ENCODE measurements at regions not wholly inside any gene's neighbourhood (a gene's known extent, or its start where the extent isn't known, plus 50 kb on each side); places are given as distances from the start of the nearest gene placed in this dataset.
A peak's percentile ranks its signal among the peaks of the same experiment; 100 is the strongest.

DNA sequence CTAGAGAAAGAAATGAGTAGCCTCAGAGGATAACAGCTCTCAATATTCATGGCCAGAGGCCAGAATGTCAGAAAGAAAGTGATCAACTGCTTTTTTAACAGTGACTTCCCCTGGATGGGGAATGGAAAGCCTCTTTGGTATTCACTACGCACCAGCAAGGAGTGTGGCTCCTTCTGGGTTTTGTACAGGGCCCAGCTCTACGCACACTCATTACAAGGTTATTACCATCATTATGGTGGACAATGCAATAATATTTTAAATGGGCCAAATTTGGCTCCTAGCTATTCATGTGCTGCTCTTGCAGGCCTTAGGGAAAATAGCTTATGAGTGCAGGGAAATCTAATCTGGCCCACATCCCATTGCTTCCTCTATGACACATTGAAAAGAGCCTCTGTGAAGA lies 1149.5 kb upstream of the FANCL start:
- no peaks in the 10 kb centered on the region for H3K27me3 ChIP-seq
- peaks cover 10% of the 10 kb centered on the region for H3K9me3 ChIP-seq
- no peak overlapping the region for H3K27ac ChIP-seq
- H3K36me3 ChIP-seq: no peaks in the 10 kb centered on the region
- H3K4me2 ChIP-seq: no peak overlapping the region
- no peaks in the 10 kb centered on the region for H4K20me1 ChIP-seq
- TF ChIP-seq Cebpa-rat (IDR thresholded peaks at IDR 0.05): no peak
- no peak overlapping the region for H3K4me3 ChIP-seq
- no peak overlapping the region for H3K9ac ChIP-seq
- no peaks in the 10 kb centered on the region for H3K4me1 ChIP-seq

DNA sequence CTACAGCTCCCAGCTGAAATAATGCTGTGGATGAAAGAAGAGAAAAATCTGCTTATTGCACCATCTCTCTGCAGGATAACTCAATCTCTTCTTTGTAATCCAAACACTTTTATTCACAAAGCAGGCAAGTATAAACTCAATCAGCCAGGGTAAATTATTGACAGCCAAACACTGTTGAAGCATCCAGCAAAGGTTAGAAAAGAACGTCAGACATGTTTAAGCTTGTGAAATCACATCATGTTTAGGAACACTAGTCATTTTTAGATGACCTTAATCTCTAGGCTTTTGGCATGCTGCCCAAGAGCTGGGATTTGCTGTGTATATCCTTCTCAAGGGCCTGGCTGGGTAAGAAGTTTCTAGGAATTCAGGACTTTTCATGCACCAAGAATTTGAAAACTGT lies 1148.1 kb upstream of the FANCL start:
- H3K4me2 ChIP-seq: no peak overlapping the region
- TF ChIP-seq Cebpa-rat (IDR thresholded peaks at IDR 0.05): no peak
- no peak overlapping the region for H3K4me3 ChIP-seq
- H4K20me1 ChIP-seq: no peaks in the 10 kb centered on the region
- H3K9me3 ChIP-seq: peaks cover 6% of the 10 kb centered on the region
- no peak overlapping the region for H3K9ac ChIP-seq
- no peaks in the 10 kb centered on the region for H3K36me3 ChIP-seq
- no peaks in the 10 kb centered on the region for H3K4me1 ChIP-seq
- H3K27me3 ChIP-seq: no peaks in the 10 kb centered on the region
- H3K27ac ChIP-seq: no peak overlapping the region

DNA sequence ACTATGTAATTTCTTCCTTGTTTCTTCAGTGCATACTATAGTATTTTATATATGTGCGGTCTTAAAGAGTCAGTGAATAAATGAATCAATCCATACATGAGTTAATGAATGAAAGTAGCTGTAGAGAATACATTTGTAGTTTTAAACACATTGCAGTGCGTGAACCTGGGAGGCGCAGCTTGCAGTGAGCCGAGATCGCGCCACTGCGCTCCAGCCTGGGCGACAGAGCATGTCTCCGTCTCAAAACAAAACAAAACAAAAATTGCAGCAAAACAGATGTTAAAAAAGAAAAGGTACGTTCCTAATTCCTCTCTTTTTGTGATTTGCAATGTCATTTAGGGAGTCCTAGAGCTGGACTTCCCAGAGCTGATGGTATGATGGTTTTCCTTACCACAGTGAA lies 1144.8 kb upstream of the FANCL start:
- Histone ChIP-seq H3K27me3 (no peaks in the 10 kb centered on the region), H3K27ac (no peak overlapping the region), H3K4me2 (no peak overlapping the region), H3K4me1 (no peaks in the 10 kb centered on the region), H3K4me3 (no peak overlapping the region), H3K9me3 (no peaks in the 10 kb centered on the region), H3K36me3 (no peaks in the 10 kb centered on the region), H3K9ac (no peak overlapping the region), H4K20me1 (no peaks in the 10 kb centered on the region)
- TF ChIP-seq Cebpa-rat (IDR thresholded peaks at IDR 0.05): no peak

DNA sequence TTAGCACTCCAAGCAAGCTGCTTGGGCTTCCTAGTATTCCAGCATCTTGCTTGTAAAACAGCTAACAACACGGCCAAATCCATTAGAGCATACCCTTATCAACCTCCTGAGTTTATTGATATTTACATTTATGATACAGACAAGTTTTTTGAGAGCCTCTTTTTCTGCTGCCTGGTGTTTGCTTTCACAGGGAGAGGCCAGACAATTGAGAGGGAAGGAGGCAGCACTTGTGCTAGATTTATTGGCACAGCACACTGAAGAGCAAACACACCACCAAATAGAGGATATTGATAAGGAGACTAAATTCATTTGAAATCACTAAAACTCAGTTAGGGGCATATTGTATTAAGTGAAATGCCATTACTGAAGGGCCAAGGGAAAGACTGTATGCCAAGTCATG lies 1142.3 kb upstream of the FANCL start:
- Histone ChIP-seq H3K9me3 (no peaks in the 10 kb centered on the region), H3K27ac (no peak overlapping the region), H3K4me1 (no peaks in the 10 kb centered on the region), H3K4me3 (no peak overlapping the region), H3K9ac (no peak overlapping the region), H3K36me3 (no peaks in the 10 kb centered on the region), H4K20me1 (no peaks in the 10 kb centered on the region), H3K4me2 (no peak overlapping the region), H3K27me3 (no peaks in the 10 kb centered on the region)
- no peak for TF ChIP-seq Cebpa-rat (IDR thresholded peaks at IDR 0.05)

DNA sequence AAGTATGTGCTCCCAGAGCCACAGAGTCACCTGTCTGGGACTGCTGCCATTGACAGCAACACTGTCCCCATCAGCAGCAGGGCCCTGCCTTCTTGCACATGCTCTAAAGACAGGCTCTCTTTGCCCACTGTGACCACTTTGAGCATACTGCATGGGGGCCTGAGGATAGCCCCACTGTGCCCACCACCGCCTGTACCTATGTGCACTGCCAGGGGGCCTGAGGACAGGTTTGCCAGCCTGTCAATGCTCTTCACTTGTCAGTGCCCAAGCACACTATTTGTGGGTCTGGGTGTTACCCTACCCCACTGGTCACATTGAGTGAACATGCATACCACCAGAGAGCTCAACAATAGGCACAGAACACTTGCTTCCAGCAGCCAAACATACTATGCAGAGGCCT lies 1137.0 kb upstream of the FANCL start:
- no peak overlapping the region for H3K27ac ChIP-seq
- no peaks in the 10 kb centered on the region for H3K27me3 ChIP-seq
- H3K4me2 ChIP-seq: no peak overlapping the region
- H3K4me1 ChIP-seq: no peaks in the 10 kb centered on the region
- no peak overlapping the region for H3K4me3 ChIP-seq
- H3K36me3 ChIP-seq: no peaks in the 10 kb centered on the region
- no peak overlapping the region for H3K9ac ChIP-seq
- H4K20me1 ChIP-seq: no peaks in the 10 kb centered on the region
- TF ChIP-seq Cebpa-rat (IDR thresholded peaks at IDR 0.05): no peak
- H3K9me3 ChIP-seq: no peaks in the 10 kb centered on the region

DNA sequence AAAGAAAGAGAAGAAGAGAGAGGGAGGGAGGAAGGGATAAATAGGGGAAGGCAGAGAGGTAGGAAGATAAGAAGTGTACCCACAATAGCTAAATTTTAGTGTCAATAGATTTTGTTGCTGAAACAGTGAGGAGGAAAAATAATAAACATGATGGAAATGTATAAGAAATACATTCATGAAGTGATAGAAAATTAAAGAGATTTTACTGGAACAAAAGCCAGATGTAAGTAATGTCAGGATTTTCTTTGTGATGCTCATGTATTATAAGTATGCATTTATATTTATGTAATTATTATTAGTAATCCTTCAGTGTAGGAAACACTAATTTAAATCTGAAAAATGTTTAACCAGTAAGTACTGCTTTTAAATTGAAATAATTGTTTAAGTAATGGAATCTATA lies 1125.2 kb upstream of the FANCL start:
- H3K9ac ChIP-seq: no peak overlapping the region
- H3K36me3 ChIP-seq: no peaks in the 10 kb centered on the region
- H3K4me2 ChIP-seq: no peak overlapping the region
- 0 out of 2 replicates have a peak, but pooled peaks cover 6% of the 10 kb centered on the region for H3K9me3 ChIP-seq
- no peak overlapping the region for H3K27ac ChIP-seq
- no peak overlapping the region for H3K4me3 ChIP-seq
- no peaks in the 10 kb centered on the region for H4K20me1 ChIP-seq
- no peaks in the 10 kb centered on the region for H3K27me3 ChIP-seq
- no peaks in the 10 kb centered on the region for H3K4me1 ChIP-seq
- no peak for TF ChIP-seq Cebpa-rat (IDR thresholded peaks at IDR 0.05)

DNA sequence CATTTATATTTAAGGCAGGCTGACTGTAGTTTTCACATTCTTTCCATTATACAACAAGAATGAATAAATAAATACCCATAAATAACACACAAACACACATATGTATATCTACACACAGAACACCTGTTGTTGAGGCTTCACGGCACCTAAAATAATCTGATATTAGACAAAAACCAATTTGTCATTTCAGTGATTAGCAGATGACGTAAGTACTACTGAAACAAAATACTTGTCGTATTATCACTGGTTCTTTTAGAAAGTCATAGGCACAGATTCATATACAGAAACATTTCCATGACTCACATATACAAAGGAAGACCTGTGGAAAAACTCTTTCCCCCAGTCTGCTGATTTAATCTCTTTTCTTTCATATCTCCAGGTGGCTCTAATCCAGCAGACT lies 1113.4 kb upstream of the FANCL start:
- Histone ChIP-seq H3K36me3 (no peaks in the 10 kb centered on the region), H4K20me1 (no peaks in the 10 kb centered on the region), H3K4me2 (no peak overlapping the region), H3K4me1 (no peaks in the 10 kb centered on the region), H3K27ac (no peak overlapping the region), H3K9me3 (no peaks in the 10 kb centered on the region; the same call in 1 of the 2 replicates), H3K4me3 (no peak overlapping the region), H3K27me3 (no peaks in the 10 kb centered on the region), H3K9ac (no peak overlapping the region)
- TF ChIP-seq Cebpa-rat (IDR thresholded peaks at IDR 0.05): no peak

DNA sequence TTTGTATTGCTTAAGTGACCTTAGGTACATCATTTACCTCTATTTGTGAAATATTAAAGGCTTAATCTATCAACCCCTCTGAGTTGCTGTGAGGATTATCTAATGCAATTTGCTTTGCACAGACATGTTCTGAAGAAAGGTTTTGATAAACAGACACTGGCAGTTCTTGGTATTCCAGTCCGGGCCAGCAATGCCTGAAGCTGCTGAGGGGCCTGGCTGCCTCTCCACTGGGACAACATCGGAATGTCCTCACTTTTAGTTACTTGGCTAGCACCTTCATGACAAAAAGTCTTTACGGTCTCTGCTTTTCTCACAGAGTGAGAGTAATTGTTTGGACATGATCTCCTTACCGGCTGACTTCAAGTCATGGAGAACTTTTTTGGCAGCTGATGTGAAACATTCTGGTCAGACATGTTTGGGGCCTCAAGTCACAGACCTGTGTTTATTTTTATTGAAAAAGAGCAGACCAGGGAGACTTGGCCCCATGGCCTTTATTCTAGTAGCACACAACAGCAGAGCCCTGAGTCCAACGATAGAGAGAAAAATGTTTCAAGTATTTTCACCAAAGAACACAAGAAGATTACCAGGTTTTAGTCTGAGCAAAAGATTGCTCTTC lies 1112.3 kb upstream of the FANCL start:
- H3K4me1 ChIP-seq: no peaks in the 10 kb centered on the region
- H4K20me1 ChIP-seq: no peaks in the 10 kb centered on the region
- H3K9me3 ChIP-seq: no peaks in the 10 kb centered on the region; the same call in 1 of the 2 replicates
- H3K27me3 ChIP-seq: no peaks in the 10 kb centered on the region
- H3K4me3 ChIP-seq: no peak overlapping the region
- H3K27ac ChIP-seq: no peak overlapping the region
- no peak overlapping the region for H3K9ac ChIP-seq
- no peak for TF ChIP-seq Cebpa-rat (IDR thresholded peaks at IDR 0.05)
- no peaks in the 10 kb centered on the region for H3K36me3 ChIP-seq
- no peak overlapping the region for H3K4me2 ChIP-seq

DNA sequence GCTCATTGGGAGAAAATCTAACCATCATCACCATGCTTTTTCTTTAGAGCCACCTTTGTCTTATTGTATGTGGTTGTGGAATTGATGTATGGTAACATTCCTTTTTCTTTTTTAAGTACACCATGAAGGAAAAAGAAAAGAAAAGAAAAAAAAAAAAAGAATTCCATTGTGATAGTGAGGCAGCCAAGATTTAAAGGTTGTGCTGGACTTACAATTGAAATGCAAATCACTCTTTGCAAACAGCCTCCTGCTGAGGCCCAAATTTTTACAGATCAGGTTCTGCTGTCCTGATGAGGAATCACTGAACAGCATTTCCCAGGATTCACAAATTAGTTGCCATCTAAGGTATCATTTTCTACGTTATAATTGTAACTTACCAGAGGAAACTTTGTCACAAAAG lies 1101.0 kb upstream of the FANCL start:
- no peaks in the 10 kb centered on the region for H3K36me3 ChIP-seq
- no peak overlapping the region for H3K27ac ChIP-seq
- H3K27me3 ChIP-seq: no peaks in the 10 kb centered on the region
- H3K4me2 ChIP-seq: no peak overlapping the region
- peaks cover 13% of the 10 kb centered on the region for H3K4me1 ChIP-seq
- no peak overlapping the region for H3K9ac ChIP-seq
- no peak for TF ChIP-seq Cebpa-rat (IDR thresholded peaks at IDR 0.05)
- no peak overlapping the region for H3K4me3 ChIP-seq
- no peaks in the 10 kb centered on the region for H4K20me1 ChIP-seq
- no peaks in the 10 kb centered on the region for H3K9me3 ChIP-seq

DNA sequence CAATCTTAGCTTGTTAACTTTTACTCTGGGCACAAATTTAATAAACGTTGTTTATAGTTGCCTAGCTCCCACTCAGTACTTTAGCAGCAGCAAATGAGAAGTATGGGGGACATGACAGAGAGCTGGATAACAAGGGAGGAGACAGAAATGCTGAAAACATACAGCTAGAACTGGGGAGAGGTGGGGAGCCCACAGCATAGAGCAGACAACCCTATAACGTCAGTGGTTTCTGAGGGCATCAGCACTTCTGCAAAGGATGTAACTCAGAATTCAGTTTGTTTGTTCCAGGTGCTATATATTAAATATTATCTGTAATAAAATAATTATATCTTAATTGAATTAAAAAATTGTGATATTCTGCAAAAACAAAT lies 1098.7 kb upstream of the FANCL start:
- H3K27me3 ChIP-seq: no peaks in the 10 kb centered on the region
- H3K4me1 ChIP-seq: peaks cover 13% of the 10 kb centered on the region
- H4K20me1 ChIP-seq: no peaks in the 10 kb centered on the region

More for the DNA sequence above, 1098.7 kb upstream of the FANCL start:
- peak overlapping the region; percentile 63 for H3K4me2 ChIP-seq
- TF ChIP-seq Cebpa-rat (IDR thresholded peaks at IDR 0.05): no peak
- no peak overlapping the region for H3K9ac ChIP-seq
- H3K9me3 ChIP-seq: no peaks in the 10 kb centered on the region
- H3K36me3 ChIP-seq: no peaks in the 10 kb centered on the region
- H3K4me3 ChIP-seq: no peak overlapping the region
- H3K27ac ChIP-seq: no peak overlapping the region
